ENCODE measurements at regions not wholly inside any gene's neighbourhood (a gene's known extent, or its start where the extent isn't known, plus 50 kb on each side); places are given as distances from the start of the nearest gene placed in this dataset.

DNA sequence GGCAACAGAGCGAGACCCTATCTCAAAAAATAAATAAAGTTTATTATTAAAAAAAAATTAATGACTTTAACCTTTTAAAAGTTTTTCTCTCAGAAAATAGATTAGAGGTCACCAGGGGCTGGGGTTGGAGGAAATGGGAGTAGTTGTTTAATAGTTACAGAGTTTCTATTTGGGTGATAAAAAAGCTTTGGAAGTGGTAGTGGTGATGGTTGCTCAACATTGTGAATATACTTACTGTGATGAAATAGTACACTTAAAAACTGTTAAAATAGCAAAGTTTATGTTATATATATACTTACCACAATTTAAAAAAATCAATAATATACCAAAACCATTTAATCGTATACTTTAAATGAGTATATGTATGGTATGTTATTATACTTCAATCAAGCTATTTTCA is 59.6 kb downstream of the ARL6IP4 start:
- ChIA-PET CTCF (no interaction called here), POLR2A (interaction anchor here (1.2 kb wide), 1 partner anchor 193 kb away, joined by 3 read pairs; the partner anchor contains the start of genes MPHOSPH9 and MTRFR)
- DNase-seq (ENCODE audit: extremely low spot score): no peak
- TF ChIP-seq NFRKB (IDR thresholded peaks at IDR 0.05) (no peak), CTBP1 (IDR thresholded peaks at IDR 0.05; ENCODE audit: borderline replicate concordance) (no peak), BHLHE40 (IDR thresholded peaks at IDR 0.05; ENCODE audit: borderline replicate concordance) (no peak), HDGF (IDR thresholded peaks at IDR 0.05; ENCODE audit: borderline replicate concordance) (no peak), FOXM1 (IDR thresholded peaks at IDR 0.05; ENCODE audit: borderline replicate concordance) (no peak), SP1 (IDR thresholded peaks at IDR 0.05) (no peak), LEF1 (IDR thresholded peaks at IDR 0.05; ENCODE audit: borderline replicate concordance) (no peak), ARNT (IDR thresholded peaks at IDR 0.05) (no peak)

- no peak for DNase-seq (ENCODE audit: extremely low spot score)
- TF ChIP-seq CTBP1 (IDR thresholded peaks at IDR 0.05; ENCODE audit: borderline replicate concordance) (no peak), FOXM1 (IDR thresholded peaks at IDR 0.05; ENCODE audit: borderline replicate concordance) (no peak), FOXA1 (IDR thresholded peaks at IDR 0.05) (no peak), NFRKB (IDR thresholded peaks at IDR 0.05) (no peak), FOXK2 (IDR thresholded peaks at IDR 0.05) (no peak), BHLHE40 (IDR thresholded peaks at IDR 0.05; ENCODE audit: borderline replicate concordance) (no peak), TARDBP (IDR thresholded peaks at IDR 0.05) (no peak), ZNF384 (IDR thresholded peaks at IDR 0.05) (no peak), SP1 (IDR thresholded peaks at IDR 0.05) (no peak), HDGF (IDR thresholded peaks at IDR 0.05; ENCODE audit: borderline replicate concordance) (no peak), SUZ12 (IDR thresholded peaks at IDR 0.05) (no peak), ARNT (IDR thresholded peaks at IDR 0.05) (no peak), L3MBTL2 (conservative IDR thresholded peaks at IDR 0.05) (no peak), ELF4 (IDR thresholded peaks at IDR 0.05) (no peak), LEF1 (IDR thresholded peaks at IDR 0.05; ENCODE audit: borderline replicate concordance) (no peak)
- TF ChIP-seq, protein P1, sequence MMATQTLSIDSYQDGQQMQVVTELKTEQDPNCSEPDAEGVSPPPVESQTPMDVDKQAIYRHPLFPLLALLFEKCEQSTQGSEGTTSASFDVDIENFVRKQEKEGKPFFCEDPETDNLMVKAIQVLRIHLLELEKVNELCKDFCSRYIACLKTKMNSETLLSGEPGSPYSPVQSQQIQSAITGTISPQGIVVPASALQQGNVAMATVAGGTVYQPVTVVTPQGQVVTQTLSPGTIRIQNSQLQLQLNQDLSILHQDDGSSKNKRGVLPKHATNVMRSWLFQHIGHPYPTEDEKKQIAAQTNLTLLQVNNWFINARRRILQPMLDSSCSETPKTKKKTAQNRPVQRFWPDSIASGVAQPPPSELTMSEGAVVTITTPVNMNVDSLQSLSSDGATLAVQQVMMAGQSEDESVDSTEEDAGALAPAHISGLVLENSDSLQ (IDR thresholded peaks at IDR 0.05): no peak
- ChIA-PET POLR2A (no interaction called here), CTCF (no interaction called here)
Observed at GRCh38 chr12:123038966-123039365, 58.5 kb downstream of the ARL6IP4 start.

- TF ChIP-seq ZNF384 (IDR thresholded peaks at IDR 0.05) (no peak), ARNT (IDR thresholded peaks at IDR 0.05) (no peak), FOXK2 (IDR thresholded peaks at IDR 0.05) (no peak), NFRKB (IDR thresholded peaks at IDR 0.05) (no peak), FOXM1 (IDR thresholded peaks at IDR 0.05; ENCODE audit: borderline replicate concordance) (no peak), LEF1 (IDR thresholded peaks at IDR 0.05; ENCODE audit: borderline replicate concordance) (no peak), BHLHE40 (IDR thresholded peaks at IDR 0.05; ENCODE audit: borderline replicate concordance) (no peak), SUZ12 (IDR thresholded peaks at IDR 0.05) (no peak), FOXA1 (IDR thresholded peaks at IDR 0.05) (no peak), ELF4 (IDR thresholded peaks at IDR 0.05) (no peak), TARDBP (IDR thresholded peaks at IDR 0.05) (no peak), HDGF (IDR thresholded peaks at IDR 0.05; ENCODE audit: borderline replicate concordance) (no peak), CTBP1 (IDR thresholded peaks at IDR 0.05; ENCODE audit: borderline replicate concordance) (no peak), SP1 (IDR thresholded peaks at IDR 0.05) (no peak)
- POLR2A ChIA-PET: no interaction called here
- DNase-seq (ENCODE audit: extremely low spot score): no peak
- CTCF ChIA-PET: no interaction called here
Observed at GRCh38 chr12:123038486-123038885, 58.0 kb downstream of the ARL6IP4 start.

DNA sequence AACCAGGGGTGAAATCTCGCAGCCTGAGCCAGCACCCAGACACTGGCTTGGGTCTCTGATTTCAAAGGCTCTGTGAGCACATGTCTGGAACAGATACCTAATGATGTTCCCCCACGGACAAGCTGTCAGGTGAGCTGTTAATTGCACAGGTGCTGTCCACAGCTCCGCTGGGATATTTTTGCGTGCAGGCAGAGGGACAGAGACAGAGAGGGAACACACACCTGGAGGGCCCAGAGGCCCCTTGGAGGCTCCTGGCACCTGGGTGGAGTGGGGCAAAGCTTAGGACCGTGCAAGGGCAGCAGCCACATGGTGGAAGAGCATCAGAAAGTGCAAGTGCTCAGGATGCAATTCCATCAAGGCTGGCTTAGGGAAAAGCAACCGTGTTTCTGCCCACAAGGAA is 57.3 kb downstream of the ARL6IP4 start:
- TF ChIP-seq TARDBP (IDR thresholded peaks at IDR 0.05): no peak
- no peak for TF ChIP-seq ELF4 (IDR thresholded peaks at IDR 0.05)
- TF ChIP-seq SP1 (IDR thresholded peaks at IDR 0.05): no peak
- no peak for TF ChIP-seq SUZ12 (IDR thresholded peaks at IDR 0.05)
- TF ChIP-seq LEF1 (IDR thresholded peaks at IDR 0.05; ENCODE audit: borderline replicate concordance): no peak
- TF ChIP-seq CTBP1 (IDR thresholded peaks at IDR 0.05; ENCODE audit: borderline replicate concordance): no peak
- no peak for TF ChIP-seq ARNT (IDR thresholded peaks at IDR 0.05)
- no peak for TF ChIP-seq ZNF384 (IDR thresholded peaks at IDR 0.05)
- no peak for TF ChIP-seq BHLHE40 (IDR thresholded peaks at IDR 0.05; ENCODE audit: borderline replicate concordance)
- TF ChIP-seq, protein P1 (IDR thresholded peaks at IDR 0.05): no peak
- TF ChIP-seq NFRKB (IDR thresholded peaks at IDR 0.05): no peak
- TF ChIP-seq FOXK2 (IDR thresholded peaks at IDR 0.05): no peak
- no peak for TF ChIP-seq FOXM1 (IDR thresholded peaks at IDR 0.05; ENCODE audit: borderline replicate concordance)
- no peak for TF ChIP-seq HDGF (IDR thresholded peaks at IDR 0.05; ENCODE audit: borderline replicate concordance)
- no peak for TF ChIP-seq L3MBTL2 (conservative IDR thresholded peaks at IDR 0.05)
- no peak for TF ChIP-seq FOXA1 (IDR thresholded peaks at IDR 0.05)
- no peak for DNase-seq (ENCODE audit: extremely low spot score)
- POLR2A ChIA-PET: no interaction called here
- CTCF ChIA-PET: no interaction called here

DNA sequence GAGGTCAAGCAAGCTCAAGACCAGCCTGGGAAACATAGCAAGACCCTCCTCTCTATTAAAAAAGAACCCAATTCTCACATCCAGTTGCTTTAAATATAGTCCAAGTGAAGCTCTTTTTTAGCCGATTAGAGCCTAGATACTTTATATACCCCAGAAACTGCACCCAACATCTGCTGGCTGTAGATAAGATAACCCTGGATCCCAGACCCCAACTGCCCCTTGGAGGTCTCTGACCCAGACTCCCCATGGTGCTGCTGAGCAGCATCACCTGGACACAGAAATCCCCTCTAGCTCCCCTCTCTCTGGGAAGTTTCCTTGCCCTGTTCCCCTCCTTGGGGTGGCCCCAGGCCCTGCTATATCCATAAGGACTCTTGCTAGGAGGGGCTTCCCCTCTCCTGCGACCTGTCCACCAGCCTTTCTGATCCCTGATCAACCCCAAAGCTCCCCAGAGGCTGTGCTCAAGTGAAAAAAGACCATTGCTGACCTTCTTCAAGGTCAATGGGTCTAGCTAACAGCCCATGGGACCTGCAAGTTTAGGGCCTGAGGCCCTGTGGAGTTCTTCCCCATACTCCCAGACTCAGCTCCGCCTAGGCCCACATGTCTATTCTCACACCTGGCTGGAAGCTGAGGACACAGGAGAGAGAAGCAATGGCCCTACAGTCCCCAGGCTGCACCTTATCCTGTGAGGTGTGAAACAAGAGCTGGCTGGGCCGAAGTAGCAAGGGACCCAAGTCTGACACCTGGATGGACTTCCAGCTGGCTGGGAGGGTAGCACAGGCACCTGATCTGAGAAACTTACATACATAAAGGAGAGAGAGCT is 56.2 kb downstream of the ARL6IP4 start:
- no peak for DNase-seq (ENCODE audit: extremely low spot score)
- ChIA-PET CTCF (interaction anchor here (1.0 kb wide), 1 partner anchor 60 kb away, joined by 3 read pairs; no protein-coding TSS in a partner anchor), POLR2A (interaction anchor here (1.2 kb wide), 1 partner anchor 19 kb away, joined by 3 read pairs; no protein-coding TSS in a partner anchor)
- no peak for TF ChIP-seq SUZ12 (IDR thresholded peaks at IDR 0.05)
- TF ChIP-seq SP1 (IDR thresholded peaks at IDR 0.05): no peak
- TF ChIP-seq HDGF (IDR thresholded peaks at IDR 0.05; ENCODE audit: borderline replicate concordance): no peak
- TF ChIP-seq ELF4 (IDR thresholded peaks at IDR 0.05): no peak
- no peak for TF ChIP-seq BHLHE40 (IDR thresholded peaks at IDR 0.05; ENCODE audit: borderline replicate concordance)
- TF ChIP-seq LEF1 (IDR thresholded peaks at IDR 0.05; ENCODE audit: borderline replicate concordance): no peak
- no peak for TF ChIP-seq FOXM1 (IDR thresholded peaks at IDR 0.05; ENCODE audit: borderline replicate concordance)
- no peak for TF ChIP-seq NFRKB (IDR thresholded peaks at IDR 0.05)
- no peak for TF ChIP-seq ZNF384 (IDR thresholded peaks at IDR 0.05)
- no peak for TF ChIP-seq FOXK2 (IDR thresholded peaks at IDR 0.05)

- TF ChIP-seq HDGF (IDR thresholded peaks at IDR 0.05; ENCODE audit: borderline replicate concordance) (no peak), BHLHE40 (IDR thresholded peaks at IDR 0.05; ENCODE audit: borderline replicate concordance) (no peak), ARNT (IDR thresholded peaks at IDR 0.05) (no peak), FOXK2 (IDR thresholded peaks at IDR 0.05) (no peak), TARDBP (IDR thresholded peaks at IDR 0.05) (no peak), CTBP1 (IDR thresholded peaks at IDR 0.05; ENCODE audit: borderline replicate concordance) (no peak), FOXM1 (IDR thresholded peaks at IDR 0.05; ENCODE audit: borderline replicate concordance) (no peak), ELF4 (IDR thresholded peaks at IDR 0.05) (no peak), LEF1 (IDR thresholded peaks at IDR 0.05; ENCODE audit: borderline replicate concordance) (no peak)
- TF ChIP-seq, protein P1 (IDR thresholded peaks at IDR 0.05): no peak
- DNase-seq (ENCODE audit: extremely low spot score): no peak
- POLR2A ChIA-PET: no interaction called here
- CTCF ChIA-PET: interaction anchor here (1.0 kb wide), 1 partner anchor 61 kb away, joined by 3 read pairs; no protein-coding TSS in a partner anchor
Observed at GRCh38 chr12:123035841-123036240, 55.4 kb downstream of the ARL6IP4 start.

Data from HEK293T (cell line).